M059J (cell line): ENCODE measurements at regions not wholly inside any gene's neighbourhood (a gene's known extent, or its start where the extent isn't known, plus 50 kb on each side); places are given as distances from the start of the nearest gene placed in this dataset.
A peak's percentile ranks its signal among the peaks of the same experiment; 100 is the strongest.
"Not testable (repeated sequence)": the region's sequence is repeated elsewhere in the genome, so short reads cannot be mapped to it uniquely, and the experiment has no call there.

Experiments
- DNase-seq: peaks from one replicate; pipeline ENCODE4 v3.0.0-alpha.2; 2012; ENCODE audit warnings: low read depth

- not testable (repeated sequence) for DNase-seq
These were observed 674.7 kb upstream of the GJE1 start for GRCh38 chr6:141457984-141458383.

GRCh38 chr6:141452354-141452686 is 680.4 kb upstream of the GJE1 start:
- no peak for DNase-seq

GRCh38 chr6:141451511-141452353 is 681.0 kb upstream of the GJE1 start:
- DNase-seq = peak; percentile 93

- DNase-seq = no peak
These were observed 681.6 kb upstream of the GJE1 start for GRCh38 chr6:141451181-141451510.

- no peak for DNase-seq
These were observed 686.6 kb upstream of the GJE1 start for GRCh38 chr6:141445928-141446628.

GRCh38 chr6:141443668-141444289 is 688.9 kb upstream of the GJE1 start:
- no peak for DNase-seq

GRCh38 chr6:141443032-141443431 is 689.7 kb upstream of the GJE1 start:
- no peak for DNase-seq

- DNase-seq = no peak
These were observed 693.2 kb upstream of the GJE1 start for GRCh38 chr6:141439513-141439912.

GRCh38 chr6:141437685-141438084 is 695.0 kb upstream of the GJE1 start:
- no peak for DNase-seq

GRCh38 chr6:141437011-141437410 is 695.7 kb upstream of the GJE1 start:
- DNase-seq = no peak

GRCh38 chr6:141426400-141426980 is 706.2 kb upstream of the GJE1 start:
- DNase-seq = peak; percentile 14

GRCh38 chr6:141421378-141421777 is 711.3 kb upstream of the GJE1 start:
- DNase-seq = peak; percentile 94

GRCh38 chr6:141418076-141418475 is 714.6 kb upstream of the GJE1 start:
- DNase-seq = no peak

GRCh38 chr6:141415896-141416295 is 716.8 kb upstream of the GJE1 start:
- peak; percentile 40 for DNase-seq

GRCh38 chr6:141413196-141413595 is 719.5 kb upstream of the GJE1 start:
- no peak for DNase-seq

GRCh38 chr6:141406761-141407160 is 726.0 kb upstream of the GJE1 start:
- no peak for DNase-seq

GRCh38 chr6:141403827-141404226 is 728.9 kb upstream of the GJE1 start:
- DNase-seq = no peak

- no peak for DNase-seq
These were observed 729.6 kb upstream of the GJE1 start for GRCh38 chr6:141403103-141403502.

GRCh38 chr6:141402489-141402888 is 730.2 kb upstream of the GJE1 start:
- DNase-seq = no peak

GRCh38 chr6:141401851-141402250 is 730.9 kb upstream of the GJE1 start:
- DNase-seq = peak; percentile 12

GRCh38 chr6:141401168-141401567 is 731.6 kb upstream of the GJE1 start:
- DNase-seq = peak; percentile 46

- no peak for DNase-seq
These were observed 733.8 kb upstream of the GJE1 start for GRCh38 chr6:141398949-141399348.
